HCT116 (cell line): ENCODE measurements at regions not wholly inside any gene's neighbourhood (a gene's known extent, or its start where the extent isn't known, plus 50 kb on each side); places are given as distances from the start of the nearest gene placed in this dataset.

Experiments
- ATF3 ChIP-seq: IDR thresholded peaks from 2 replicates; pipeline ENCODE4 v1.6.1; 2012
- CTCF ChIP-seq, 3 experiments: fragments of 200-600 bp in 1 of 3; sonication (generic) in 1 of 3; IDR thresholded peaks in 2 of 3; conservative IDR thresholded peaks in 1 of 3; 2 replicates each; pipeline ENCODE4 v1.5.1; 2012 to 2017; ENCODE audit warnings: low read depth in 2 of 3, low read length in 2 of 3, antibody characterized with exemption in 1 of 3, borderline replicate concordance in 1 of 3, control low read depth in 1 of 3, mild to moderate bottlenecking in 1 of 3, mixed read lengths in 1 of 3, mixed run types in 1 of 3, moderate library complexity in 1 of 3; ENCODE audit not compliant: insufficient read depth in 1 of 3
- EGR1 ChIP-seq: IDR thresholded peaks from 2 replicates; pipeline ENCODE4 v1.6.1; 2012; ENCODE audit warnings: low read depth
- EZH2 ChIP-seq: fragments of 200-600 bp; sonication (generic); IDR thresholded peaks from 2 replicates; pipeline ENCODE4 v1.6.1; 2017; ENCODE audit warnings: antibody characterized with exemption, mixed run types
- POLR2AphosphoS5 ChIP-seq: IDR thresholded peaks from 2 replicates; pipeline ENCODE4 v1.6.1; 2011; ENCODE audit warnings: mild to moderate bottlenecking, low read depth, low read length, moderate library complexity
- RAD21 ChIP-seq: IDR thresholded peaks from 2 replicates; pipeline ENCODE4 v1.6.1; 2012; ENCODE audit warnings: low read depth, mild to moderate bottlenecking

- no peak for TF ChIP-seq CTCF (IDR thresholded peaks at IDR 0.05 in 2 of 3, conservative IDR thresholded peaks at IDR 0.05 in 1 of 3; ENCODE audit: borderline replicate concordance in 1 of 3, insufficient read depth in 1 of 3, low read depth in 2 of 3, low read length in 2 of 3)
- TF ChIP-seq RAD21 = no peak
- TF ChIP-seq ATF3 = no peak
- TF ChIP-seq POLR2AphosphoS5 = no peak
- no peak for TF ChIP-seq EGR1
- no peak for TF ChIP-seq EZH2
Observed at GRCh38 chr3:147890114-147890513, 480.9 kb downstream of the ZIC1 start.
